Suppressor macrophage (primary cell): ENCODE measurements at regions not wholly inside any gene's neighbourhood (a gene's known extent, or its start where the extent isn't known, plus 50 kb on each side); places are given as distances from the start of the nearest gene placed in this dataset.

ENCODE experiments used
- DNase-seq, 4 experiments: peaks; one replicate each; pipeline ENCODE4 v3.0.0-alpha.2; 2020 to 2022

DNA sequence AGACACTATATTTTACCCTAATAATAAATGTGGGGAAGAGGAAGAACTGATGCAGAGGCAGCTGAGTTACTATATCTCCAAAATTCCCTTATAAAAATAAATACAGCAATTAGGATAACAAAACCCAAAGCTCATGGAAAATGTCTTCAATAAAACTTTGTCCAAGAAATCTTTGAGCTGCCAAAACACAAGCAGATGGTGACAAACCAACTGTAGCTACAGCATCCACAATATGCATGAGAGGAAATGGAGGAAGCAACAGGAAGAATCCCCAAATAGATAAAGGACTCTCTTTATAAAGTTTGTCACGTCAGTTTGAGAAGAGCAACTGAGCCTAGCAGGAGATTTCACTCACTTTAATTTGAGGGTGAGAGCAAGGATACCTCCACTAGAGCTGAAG is 638.2 kb downstream of the IGSF11 start:
- no peak for DNase-seq

- no peak for DNase-seq
These were observed 634.6 kb downstream of the IGSF11 start for GRCh38 chr3:118400086-118400485.

DNA sequence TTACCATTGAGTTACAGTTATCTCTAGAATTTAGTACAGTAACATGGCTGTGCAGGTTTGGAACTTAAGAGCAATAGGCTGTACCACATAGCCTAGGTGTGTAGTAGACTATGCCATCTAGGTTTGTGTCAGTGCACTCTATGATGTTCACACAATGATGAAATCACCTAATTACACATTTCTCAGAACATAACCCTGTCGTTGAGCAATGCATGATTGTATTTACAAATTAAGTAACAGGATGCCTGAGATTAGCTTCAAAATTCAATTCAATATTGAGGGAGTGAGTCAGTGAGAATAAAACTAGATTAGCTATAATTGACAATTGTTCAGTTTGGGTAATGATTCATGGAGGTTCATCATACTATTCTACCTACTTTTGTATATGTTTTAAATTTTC is 633.8 kb downstream of the IGSF11 start:
- DNase-seq, result no peak

DNA sequence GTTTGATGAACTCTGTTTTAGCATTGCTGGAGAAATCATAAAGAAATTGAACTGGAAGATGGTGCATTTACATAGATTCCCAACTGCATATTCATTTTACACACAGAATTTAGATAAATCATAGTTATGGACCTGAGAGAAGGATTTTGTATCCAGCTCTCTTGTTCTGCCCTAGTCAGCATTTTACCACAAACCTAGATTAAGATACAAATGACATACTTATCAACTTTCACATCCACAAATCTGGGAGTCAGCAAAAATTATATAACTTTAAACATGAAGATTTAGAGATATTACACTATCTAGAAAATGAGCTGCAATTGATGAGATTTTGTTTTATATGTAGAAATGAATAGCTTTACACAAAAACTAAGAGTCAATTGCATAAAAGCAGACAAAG is 632.8 kb downstream of the IGSF11 start:
- DNase-seq, result no peak

DNA sequence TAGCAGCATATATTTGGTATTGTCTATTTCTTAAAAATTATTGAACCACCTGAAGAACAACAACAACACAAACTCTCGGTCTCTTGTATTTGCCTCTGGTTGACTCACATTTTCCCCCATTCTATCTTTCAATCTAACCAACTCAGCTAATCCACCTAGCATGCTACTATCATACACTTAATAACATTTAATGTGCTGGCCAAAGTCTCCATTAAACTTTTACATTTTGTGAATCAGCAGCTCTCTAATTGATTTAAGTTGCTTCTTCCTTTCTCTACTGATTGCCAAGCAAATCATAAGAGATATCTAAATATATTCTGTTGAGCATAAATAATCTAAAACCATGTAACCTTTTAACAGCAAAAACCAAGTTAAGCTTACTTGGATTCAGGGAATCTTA is 631.7 kb downstream of the IGSF11 start:
- DNase-seq, result no peak

GRCh38 chr3:118406562-118406961 is 628.1 kb downstream of the IGSF11 start:
- no peak for DNase-seq

DNA sequence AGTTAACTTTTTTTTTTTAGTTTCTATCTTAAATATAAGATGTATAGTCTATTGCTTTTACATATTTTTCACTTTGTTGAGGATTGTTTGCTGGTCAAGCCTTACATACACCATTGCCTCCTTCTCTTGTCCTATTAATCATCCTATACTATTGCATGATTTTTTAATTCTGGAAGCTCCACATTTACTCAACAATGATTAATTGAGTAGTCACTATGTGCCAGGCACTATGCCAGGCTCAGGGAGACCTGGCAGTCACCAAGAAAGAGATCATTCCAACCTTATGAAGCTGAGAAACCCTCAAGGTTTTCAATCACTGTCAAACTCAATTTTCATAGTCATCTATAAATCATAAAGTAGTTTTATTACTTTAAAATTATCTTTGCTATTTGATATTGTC is 626.2 kb downstream of the IGSF11 start:
- DNase-seq, result no peak

GRCh38 chr3:118412503-118412902 is 622.1 kb downstream of the IGSF11 start:
- DNase-seq, result no peak

GRCh38 chr3:118425272-118425837 is 609.3 kb downstream of the IGSF11 start:
- no peak for DNase-seq

- DNase-seq, result no peak
These were observed 600.8 kb downstream of the IGSF11 start for GRCh38 chr3:118433825-118434224.

DNA sequence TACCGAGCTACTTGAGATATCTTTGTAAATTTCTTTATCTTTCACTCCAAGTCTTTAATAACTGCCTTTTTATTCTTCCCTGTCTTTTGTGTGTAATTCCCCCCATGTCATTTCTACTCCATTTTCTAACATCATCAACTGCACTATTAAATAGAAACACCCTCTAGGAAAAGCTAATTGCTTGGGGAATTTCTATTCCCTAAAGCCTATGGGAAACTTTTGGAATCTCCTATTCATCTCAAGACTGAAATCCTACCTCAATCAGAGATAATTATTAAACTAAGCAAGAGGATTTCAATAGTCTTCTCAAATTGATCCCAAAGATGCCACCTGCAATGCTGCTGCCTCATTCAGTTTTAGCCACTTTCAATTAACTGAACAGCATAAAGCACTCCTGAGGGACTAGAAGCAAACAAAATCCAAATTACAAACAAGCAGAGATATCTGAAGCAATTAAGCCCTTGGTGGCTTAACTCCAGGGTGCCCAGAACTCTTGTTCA is 598.7 kb downstream of the IGSF11 start:
- no peak for DNase-seq

- no peak for DNase-seq
These were observed 597.9 kb downstream of the IGSF11 start for GRCh38 chr3:118436697-118437262.

- no peak for DNase-seq
These were observed 589.6 kb downstream of the IGSF11 start for GRCh38 chr3:118445036-118445435.

DNA sequence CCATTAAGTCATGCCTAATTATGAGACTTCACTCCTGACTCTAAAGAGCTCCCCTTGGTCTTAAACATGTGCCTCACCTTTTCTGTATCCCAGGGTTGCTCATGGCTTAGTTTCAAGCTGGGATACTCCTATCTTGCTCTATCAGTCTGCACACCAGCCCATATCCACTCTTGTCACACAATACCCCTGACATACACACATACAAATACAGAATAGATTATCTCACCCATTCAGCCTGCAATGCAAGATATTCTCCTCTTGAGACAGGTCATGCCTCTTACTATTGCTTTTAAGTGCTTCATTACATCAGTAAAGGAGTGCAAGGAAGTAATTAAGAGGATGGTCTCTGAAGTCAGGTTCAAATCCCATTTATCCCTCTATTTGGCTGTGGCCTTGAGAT is 587.3 kb downstream of the IGSF11 start:
- no peak for DNase-seq

DNA sequence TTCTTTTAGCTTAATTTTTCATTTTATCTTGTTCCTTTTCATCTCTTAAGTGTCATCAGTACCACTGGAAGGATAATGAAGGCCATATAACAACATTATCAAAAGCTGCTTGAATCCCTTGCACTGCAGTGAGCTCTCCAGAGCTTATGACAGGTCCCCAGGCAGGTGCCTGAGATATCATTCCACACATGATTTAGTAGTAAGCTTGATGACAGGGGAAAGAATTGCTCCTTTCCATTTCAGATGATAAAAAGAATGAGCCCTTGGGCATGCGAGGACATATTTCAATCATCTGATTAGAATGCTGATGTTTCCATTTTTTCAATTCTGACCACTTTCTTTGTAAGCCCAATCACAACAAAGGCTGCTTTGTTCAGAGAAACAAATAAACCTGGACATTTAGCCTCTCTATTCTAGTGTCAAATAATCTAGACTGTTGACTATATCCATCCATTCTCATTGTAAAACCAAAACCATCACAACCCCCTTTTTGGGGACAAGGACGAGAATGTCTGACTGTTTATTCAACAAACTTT is 567.8 kb downstream of the IGSF11 start:
- no peak for DNase-seq

GRCh38 chr3:118468801-118469200 is 565.8 kb downstream of the IGSF11 start:
- DNase-seq, result no peak

DNA sequence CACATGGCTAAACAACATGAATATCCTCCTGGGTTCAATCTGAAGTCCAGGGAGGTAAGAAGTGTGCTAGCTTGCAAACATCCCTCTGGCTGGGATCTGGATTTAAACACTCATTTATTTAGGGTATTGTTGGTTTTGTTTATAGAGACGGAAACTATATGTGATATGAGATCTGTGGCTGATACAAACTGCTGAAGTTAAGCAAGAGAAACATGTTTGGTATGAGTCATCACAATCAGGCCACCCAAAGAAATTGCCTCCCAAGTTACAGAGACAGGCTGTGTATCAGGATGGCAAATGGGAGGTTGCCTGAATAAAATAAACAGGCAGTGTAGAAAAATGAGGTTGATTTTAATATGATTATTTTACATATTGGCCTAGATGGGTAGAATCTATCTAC is 562.1 kb downstream of the IGSF11 start:
- no peak for DNase-seq

- no peak for DNase-seq
These were observed 561.3 kb downstream of the IGSF11 start for GRCh38 chr3:118473343-118473742.

DNA sequence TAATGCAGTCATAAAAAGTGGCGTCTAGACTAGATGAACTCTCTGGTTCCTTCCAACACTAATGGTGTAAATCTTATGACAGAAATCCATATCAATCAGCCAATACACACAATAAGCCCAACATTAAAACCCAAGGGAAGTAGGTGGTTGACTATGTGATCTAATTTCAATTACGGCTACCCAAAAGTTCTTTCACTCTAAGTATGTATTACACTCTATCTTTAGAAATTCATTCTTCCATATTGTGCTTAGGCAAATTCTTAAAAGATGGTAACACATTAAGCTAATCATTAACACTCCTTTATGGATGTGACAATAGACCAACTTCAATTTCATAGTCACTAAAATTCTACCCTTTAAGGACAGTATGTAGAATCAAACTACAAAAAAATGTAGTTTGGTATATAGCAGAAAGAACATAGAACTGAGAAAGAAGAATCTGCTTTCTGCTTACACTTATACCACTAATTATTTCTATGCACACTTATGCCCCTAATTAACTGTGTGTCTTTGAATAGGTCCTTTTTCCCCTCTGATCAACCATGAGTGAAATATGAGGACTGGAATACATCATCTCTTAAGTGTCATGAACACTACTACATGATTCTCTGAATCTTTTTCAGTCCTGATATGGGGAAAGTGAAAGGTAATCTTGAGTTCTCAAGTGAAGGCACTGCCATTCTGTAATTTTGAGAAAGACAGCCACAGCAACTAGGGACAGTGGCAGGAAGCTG is 557.6 kb downstream of the IGSF11 start:
- no peak for DNase-seq

- no peak for DNase-seq
These were observed 556.9 kb downstream of the IGSF11 start for GRCh38 chr3:118477768-118478167.

DNA sequence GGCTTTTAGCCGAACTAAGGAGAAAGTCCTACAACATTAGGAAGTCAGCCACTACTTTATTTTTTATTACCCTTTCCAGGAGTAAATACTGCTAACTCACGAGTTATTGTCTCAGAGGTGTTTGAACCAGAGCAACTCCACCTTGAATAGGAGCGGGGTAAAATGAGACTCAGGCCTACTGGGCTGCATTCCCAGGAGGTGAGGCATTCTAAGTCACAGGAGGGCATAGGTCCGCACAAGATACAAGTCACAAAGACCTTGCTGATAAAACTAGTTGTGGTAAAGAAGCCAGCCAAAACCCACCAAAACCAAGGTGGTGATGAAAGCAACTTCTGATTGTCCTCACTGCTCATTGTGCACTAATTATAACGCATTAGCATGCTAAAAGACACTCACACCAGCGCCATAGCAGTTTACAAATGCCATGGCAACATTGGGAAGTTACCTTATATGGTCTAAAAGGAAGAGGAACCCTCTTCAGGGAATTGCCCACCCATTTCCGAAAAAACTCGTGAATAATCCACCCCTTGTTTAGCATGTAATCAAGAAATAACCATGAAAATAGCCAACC is 555.9 kb downstream of the IGSF11 start:
- DNase-seq, result no peak

DNA sequence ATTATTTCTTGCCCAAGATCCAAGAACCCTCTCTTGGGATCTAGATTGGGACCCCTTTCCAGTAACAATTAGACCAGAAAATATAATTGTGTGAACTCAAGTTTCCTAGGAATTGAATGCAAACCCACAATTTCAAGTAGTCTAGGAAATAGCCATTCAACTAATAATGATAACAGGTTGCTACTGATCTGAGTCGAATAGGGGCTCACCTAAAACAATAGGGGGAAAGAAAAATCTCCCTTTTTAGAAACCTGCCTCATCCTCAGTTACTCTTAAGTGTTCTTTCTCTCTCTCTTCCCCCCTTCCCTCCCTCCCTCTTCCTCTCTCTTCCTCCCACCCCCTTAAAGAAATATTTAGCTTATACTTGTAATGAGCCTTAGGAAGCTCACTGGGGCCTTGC is 555.3 kb downstream of the IGSF11 start:
- no peak for DNase-seq

GRCh38 chr3:118480101-118480860 is 554.4 kb downstream of the IGSF11 start:
- no peak for DNase-seq
